ENCODE measurements at regions not wholly inside any gene's neighbourhood (a gene's known extent, or its start where the extent isn't known, plus 50 kb on each side); places are given as distances from the start of the nearest gene placed in this dataset.

- no peak overlapping the region for H3K4me3 ChIP-seq (ENCODE audit: low read length)
- peak; percentile 39 for TF ChIP-seq CTCF (conservative IDR thresholded peaks at IDR 0.05; ENCODE audit: low read depth, low read length)
- no peak for DNase-seq (ENCODE audit: low read depth)
Observed at GRCh38 chrX:39438603-39439602, 637.6 kb downstream of the MID1IP1 start.

DNA sequence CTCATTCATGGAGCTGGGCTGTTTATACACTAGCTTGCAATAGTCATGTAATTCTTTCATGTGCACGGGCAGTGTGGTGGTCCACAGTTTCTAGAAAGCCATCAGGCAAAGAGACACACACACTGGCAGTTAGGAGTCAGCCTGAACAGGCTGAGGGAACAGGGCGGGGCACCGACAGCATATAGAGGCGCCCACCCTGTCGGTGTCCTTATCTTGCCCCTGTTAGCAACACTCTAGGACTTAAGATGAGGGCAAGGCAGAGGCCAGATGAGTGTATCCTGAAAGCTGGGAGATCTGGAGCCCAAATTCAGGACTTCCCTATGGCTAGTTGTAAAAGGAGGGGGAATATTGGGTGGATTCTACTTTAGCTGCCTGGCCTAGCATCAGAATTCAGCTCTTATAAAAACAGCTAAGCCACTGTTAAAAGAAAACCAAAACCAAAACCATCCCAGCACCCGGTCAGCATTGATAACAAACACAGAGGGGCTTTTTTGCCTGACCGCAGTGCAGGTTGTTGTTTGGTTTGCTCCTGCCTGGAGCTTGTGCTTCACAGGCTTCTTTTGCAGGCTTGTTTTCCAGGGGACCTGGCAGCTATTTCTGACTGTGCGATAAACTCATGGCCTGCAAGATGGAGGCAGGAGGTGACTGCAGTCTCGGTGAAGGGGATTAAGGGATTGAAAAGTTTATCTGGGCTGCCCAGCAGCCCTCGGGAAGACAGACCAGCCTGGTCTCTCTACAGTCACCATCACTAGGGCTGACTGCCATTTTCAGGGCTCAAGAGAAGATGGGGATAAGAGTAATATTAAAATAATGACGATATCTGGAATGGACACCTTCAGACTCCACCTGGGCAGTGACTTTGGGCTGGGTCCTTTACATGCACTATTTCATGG is 638.9 kb downstream of the MID1IP1 start:
- DNase-seq (ENCODE audit: low read depth): no peak
- H3K4me3 ChIP-seq (ENCODE audit: low read length): no peak overlapping the region
- no peak for TF ChIP-seq CTCF (conservative IDR thresholded peaks at IDR 0.05; ENCODE audit: low read depth, low read length)

DNA sequence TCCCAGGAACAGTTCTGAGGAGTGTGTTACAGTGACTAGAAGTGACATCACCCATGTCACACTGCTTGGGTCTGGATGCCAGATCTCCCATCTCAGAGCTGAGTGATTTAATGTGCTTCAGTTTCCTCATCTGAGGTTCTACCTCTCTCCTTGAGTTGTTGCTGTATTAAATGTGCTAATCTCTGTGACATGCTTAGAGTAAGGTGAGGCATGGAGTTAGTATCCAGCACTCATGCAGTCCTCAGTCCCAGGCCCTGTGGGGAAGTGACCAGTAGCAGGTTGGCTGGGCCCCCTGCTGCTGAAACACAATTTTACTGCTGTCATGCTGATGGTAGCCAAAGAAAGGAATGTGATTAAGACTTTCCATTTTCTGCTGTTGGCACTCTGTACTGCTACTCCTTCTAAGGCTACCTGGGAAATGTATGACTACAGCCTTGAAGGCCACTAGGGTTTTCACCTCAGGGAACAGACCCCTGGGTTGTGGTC is 639.6 kb downstream of the MID1IP1 start:
- no peak overlapping the region for H3K4me3 ChIP-seq (ENCODE audit: low read length)
- no peak for TF ChIP-seq CTCF (conservative IDR thresholded peaks at IDR 0.05; ENCODE audit: low read depth, low read length)
- no peak for DNase-seq (ENCODE audit: low read depth)

- DNase-seq (ENCODE audit: low read depth): no peak
- no peak for TF ChIP-seq CTCF (conservative IDR thresholded peaks at IDR 0.05; ENCODE audit: low read depth, low read length)
- no peak overlapping the region for H3K4me3 ChIP-seq (ENCODE audit: low read length)
Observed at GRCh38 chrX:39442332-39442731, 641.1 kb downstream of the MID1IP1 start.

DNA sequence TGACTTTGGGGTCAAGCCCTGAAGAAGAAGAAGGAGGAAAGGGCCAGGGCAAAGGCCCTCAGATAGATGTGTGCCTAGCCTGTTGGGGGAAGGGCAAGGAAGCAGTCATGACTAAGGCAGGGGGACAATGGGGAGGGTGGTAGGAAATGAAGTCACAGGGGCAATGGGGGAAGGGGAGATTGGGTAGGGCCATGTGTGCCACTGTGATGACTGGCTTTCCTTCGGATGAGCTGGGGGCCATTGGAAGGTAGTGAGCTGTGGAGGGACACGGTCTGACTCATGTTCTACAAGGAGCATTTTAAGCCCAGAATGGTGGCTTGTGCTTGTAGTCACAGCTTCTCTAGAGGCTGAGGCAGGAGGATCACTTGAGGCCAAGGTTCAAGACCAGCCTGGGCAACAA is 642.0 kb downstream of the MID1IP1 start:
- TF ChIP-seq CTCF (conservative IDR thresholded peaks at IDR 0.05; ENCODE audit: low read depth, low read length): no peak
- no peak overlapping the region for H3K4me3 ChIP-seq (ENCODE audit: low read length)
- no peak for DNase-seq (ENCODE audit: low read depth)

DNA sequence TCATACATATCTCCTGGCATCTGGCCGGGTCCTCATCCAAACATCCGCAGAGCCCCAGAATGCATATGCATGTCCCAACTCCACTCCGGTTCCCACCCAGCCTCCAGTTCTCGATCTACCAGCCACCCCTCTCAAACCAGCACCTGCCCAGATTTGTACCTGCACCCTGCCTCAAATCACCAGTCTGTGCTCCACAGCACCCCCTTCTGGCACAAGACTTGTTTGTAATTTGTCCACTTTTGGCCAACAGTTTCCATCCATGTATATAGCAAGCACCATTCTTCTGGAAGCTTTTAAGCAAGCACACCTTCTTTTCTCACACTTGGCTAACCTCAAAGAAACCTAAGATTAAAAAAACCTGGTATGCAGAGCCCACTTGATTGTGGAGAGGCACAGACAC is 644.1 kb downstream of the MID1IP1 start:
- H3K4me3 ChIP-seq (ENCODE audit: low read length): no peak overlapping the region
- peak; percentile 38 for TF ChIP-seq CTCF (conservative IDR thresholded peaks at IDR 0.05; ENCODE audit: low read depth, low read length)
- DNase-seq (ENCODE audit: low read depth): no peak
